HG03175 (cell line): ENCODE measurements at regions not wholly inside any gene's neighbourhood (a gene's known extent, or its start where the extent isn't known, plus 50 kb on each side); places are given as distances from the start of the nearest gene placed in this dataset.

ENCODE experiments used
- ATAC-seq: cut with Tn5 transposase; IDR thresholded peaks from one replicate; pipeline ENCODE4 v1.9.1; 2021; ENCODE audit warnings: mild to moderate bottlenecking, moderate library complexity; ENCODE audit not compliant: unreplicated experiment

DNA sequence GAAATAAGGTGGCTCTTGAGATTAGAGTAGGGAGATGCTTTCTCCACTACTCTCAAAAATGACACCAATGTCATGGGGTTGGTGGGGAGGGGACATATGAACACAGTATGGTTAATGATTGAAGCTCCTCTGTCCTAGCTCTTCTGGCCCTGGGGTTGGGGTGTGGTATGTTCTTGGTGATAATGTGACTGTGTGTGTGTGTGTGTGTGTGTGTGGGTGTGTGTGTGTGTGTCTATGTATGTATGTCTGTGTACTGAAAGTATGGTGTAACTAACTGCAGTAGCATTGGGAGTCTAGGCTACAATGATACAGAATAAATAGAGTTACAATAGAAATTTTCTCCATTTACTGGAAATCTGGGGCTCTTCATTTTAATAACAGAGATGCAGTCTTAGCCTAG, 121.0 kb upstream of the CD180 start:
- no peak for ATAC-seq

DNA sequence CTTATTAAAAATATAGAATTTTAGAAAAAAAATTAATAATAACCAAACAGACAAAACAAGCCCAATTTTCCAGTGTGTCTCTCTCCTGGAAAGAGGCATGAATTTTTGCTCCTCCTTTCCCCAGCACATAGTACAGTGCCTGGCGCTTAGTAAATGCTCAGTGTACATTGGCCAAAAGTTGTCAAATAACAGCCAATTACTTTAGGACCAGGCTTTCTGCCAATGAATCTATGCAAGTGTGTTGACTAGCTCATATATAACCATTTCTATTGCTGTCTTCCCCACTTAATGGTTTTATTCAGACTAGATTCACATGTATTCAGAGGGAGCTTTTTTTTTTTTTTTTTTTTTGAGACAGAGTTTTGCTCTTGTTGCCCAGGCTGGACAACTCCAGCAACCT, 120.1 kb upstream of the CD180 start:
- ATAC-seq, result no peak

DNA sequence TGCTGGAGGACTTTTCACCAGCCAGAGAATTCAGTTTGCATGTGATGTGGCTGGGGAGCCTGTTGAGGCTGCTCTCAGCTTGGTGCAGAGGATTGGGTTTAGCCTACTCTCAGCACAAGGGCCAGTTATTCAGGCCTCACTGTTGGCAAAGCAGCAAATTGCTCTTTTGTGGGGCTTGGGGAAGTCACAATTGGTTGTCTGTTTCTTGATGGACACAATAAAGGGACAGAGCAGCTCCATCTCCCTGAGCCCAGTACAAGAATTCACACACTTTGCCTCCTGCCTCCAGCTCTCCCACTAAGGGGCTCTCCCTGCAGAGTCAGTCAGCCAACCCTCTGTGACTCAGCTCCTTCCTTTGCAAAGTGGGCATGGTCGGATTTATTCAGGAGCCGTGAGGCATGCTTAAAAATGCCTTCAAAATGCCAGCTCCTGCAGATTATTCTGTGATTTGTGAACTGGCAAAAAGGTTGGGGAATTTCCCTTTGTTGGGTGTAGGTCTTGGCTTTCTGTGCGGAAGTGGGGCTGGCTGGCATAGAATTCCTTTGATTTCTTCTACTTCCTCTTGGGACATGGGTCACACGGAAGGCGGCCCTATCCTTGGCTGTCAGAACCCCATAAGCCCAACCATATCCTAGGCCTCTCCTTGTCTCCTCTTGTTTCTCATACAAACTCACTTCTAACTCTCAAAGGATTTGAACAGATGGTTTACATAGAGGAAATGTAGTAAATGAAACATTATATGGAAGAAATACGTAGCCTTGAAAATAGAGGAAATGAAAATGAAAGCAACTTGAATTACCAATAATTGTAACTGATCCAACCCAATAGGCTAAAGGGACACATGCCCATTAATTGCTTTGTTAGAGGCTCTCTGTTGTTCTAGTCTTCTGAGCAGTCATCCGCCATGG, 118.7 kb upstream of the CD180 start:
- ATAC-seq, result peak; percentile 67

DNA sequence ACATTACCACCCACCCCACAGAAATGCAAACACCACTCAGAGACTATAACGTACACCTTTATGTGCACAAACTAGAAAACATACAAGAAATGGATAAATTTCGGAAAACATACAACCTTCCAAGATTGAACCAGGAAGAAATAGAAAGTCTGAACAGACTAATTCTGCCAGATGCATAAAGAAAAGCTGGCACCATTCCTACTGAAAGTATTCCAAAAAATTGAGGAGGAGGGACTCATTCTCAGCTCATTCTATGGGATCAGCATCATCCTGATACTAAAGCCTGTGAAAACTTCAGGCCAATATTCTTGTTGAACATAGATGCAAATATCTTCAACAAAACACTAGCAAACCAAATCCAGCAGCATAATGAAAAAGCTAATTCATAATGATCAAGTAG, 115.1 kb upstream of the CD180 start:
- no peak for ATAC-seq

DNA sequence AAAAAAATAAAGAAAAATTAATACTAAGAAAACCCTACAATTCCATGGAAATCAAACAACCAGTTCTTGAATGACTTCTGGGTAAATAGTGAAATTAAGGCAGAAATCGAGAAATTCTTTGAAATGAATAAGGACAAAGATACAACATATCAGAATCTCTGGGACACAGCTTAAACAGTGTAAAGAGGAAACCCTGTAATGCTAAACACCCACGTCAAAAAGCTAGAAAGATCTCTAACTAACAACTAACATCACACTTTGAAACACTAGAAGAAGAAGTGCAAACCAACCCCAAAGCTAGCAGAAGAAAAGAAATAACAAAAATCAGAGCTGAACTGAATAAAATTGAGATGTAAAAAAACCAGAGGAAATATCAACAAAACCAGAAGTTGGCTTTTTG, 114.6 kb upstream of the CD180 start:
- ATAC-seq, result no peak

DNA sequence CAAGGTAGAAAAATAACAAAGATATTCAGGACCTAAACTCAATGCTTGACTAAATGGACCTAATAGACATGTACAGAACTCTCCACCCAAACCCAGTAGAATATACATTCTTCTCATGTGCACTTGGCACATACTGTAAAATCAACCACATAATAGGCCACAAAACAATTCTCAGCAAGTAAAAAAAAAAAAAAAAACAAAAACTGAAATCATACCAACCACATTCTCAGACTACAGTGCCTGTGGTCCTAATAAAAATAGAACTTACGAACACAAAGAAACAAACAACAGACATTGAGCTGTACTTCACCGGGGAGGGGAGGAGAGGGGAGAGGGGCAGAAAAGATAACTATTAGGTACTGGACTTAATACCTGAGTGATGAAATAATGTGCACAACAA, 114.1 kb upstream of the CD180 start:
- ATAC-seq, result no peak

DNA sequence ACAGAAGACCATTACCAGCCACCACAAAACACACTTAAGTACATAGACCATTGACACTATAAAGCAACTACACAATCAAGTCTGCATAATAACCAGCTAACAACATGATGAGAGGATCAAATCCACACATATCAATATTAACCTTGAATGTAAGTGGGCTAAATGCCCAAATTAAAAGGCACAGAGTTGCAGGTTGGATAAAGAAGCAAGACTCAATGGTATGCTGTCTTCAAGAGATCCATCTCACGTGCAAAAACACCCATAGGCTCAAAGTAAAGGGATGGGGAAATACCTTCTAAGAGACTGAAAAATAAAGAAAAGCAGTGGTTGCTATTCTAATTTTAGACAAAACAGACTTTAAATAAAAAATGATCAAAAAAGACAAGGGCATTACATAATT, 113.6 kb upstream of the CD180 start:
- no peak for ATAC-seq

DNA sequence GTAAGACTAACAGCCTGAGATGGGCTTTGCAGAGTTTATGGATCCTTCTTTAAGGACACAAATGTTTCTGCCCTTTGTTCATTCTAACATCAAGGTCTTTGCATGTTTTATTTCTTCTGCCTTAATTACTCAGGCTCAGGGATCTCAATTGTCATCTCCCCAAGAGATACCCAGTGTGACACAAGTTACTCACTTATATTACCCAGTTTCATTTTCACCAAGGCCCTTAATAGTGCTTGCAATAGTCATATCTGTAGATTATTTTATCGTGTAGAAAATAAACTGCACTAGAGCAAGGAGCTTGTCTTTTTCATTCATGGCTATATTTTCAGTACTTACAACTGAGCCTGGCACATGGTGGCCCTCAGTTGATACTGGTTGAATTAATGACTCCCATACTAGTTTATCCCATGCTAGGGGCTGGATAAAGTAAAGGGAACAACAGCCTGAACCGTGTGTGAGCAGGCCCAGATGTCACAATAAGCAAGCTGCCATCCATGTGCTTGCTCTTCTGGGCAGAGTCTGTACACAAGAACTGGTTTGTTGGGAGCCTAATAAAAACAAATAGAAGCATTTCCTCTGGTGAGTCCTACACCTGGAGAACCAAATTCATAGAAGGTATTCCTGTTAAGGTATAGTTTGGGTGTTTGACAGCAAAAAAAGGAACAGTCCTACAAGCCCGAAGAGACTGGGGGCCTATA, 112.5 kb upstream of the CD180 start:
- no peak for ATAC-seq

DNA sequence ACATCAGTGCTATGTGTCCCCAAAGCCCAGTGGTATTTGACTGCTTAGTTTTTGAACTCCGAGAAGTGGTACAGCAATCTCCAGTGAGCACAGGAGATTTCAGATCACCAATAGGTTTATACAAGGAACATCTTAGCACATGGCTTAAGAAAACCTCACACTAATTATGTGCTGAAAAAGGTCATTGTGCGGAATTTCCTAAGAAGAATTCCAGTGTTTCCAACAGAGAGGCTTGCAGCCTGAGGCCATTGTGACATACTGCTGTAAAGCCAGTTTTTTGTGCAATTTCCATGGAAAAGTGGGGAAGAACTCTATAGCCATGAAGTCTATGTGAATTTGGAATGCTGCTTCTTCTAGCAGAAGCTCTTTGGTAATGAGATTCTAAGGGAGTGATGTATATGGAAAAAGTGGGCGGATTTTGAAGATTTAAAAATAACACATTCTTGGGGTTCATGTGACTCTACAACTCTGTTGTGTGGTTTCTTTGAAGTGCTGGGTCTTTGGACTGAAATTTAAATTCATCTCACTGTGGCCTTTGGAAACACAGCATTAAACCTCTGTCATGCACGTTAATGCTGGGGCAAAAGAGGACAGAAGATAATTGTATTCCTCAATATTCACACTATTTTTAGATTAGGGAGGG, 110.5 kb upstream of the CD180 start:
- ATAC-seq, result no peak

DNA sequence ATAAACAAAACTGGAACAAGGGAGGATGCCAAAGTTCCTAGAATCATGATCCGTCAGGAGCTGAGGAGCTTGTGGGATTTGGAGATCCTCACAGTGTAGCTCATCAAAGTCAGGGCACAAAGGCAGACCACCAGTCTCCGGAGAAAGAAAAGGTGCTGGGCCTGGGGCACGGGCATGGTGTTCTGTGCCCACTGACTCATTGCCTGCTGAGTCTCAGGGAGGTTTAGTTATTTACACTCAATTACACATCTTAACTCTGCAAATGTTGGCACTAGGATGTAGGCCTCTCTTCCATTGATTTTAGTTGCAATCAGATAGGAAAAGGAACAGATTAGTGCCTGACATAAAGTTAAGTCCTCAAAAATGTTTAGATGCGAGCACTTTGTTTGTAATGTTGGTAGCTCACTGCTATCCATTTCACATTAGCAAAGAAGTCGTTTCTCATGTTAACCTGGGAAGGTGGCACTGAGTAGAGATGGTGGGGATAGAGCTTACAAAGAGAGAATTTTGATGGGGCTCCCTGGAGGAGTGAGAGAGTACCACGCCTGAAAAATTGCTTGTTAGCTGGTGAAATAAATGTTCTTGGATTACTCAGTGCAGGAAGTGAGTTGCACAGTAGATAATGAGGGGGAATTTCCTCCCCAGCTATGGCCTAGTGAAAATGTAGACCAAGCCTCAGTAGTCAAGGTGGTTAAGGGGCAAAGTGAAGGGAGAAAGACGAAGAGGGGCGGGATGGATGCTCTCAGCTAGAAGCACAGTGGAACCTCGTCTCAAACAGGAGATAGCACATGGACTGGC, 109.5 kb upstream of the CD180 start:
- ATAC-seq, result no peak

DNA sequence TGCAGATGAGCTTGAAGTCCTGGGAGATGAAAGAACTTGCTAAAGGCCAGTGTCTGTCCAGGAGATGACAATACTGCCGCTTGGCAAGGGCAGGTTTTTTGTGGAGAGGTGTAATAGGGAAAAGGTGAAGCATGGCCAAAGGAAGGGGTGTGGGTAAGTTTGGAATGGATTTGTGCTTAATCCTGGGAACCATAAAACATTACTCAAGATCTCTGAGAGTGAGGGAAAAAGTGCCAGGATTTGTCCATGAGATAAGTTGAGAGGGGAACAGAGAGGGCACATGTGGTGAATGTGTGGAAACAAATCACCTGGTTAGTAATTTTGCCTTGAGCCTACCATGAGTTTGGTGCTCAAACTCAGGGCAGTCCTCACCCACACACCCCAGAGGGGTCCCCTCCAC, 108.8 kb upstream of the CD180 start:
- ATAC-seq, result no peak

DNA sequence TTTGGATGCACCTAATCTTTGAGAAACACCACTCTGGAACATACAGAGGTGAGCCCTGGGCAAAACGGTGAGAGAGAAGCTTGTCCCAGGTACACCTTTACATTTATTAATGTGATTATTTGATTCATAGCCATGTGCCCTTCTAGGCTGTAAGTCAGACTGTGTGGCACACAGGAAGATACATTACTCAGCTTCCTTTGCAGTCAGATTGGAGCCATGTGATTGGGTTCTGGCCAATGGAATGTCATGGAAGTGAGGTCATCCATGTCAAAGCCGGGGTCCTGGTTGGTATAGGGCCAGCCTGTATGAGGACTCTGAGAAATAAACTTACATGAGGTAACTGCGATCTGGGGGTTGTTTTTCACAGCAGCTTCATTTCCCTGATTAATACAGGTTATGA, 106.8 kb upstream of the CD180 start:
- ATAC-seq, result no peak

DNA sequence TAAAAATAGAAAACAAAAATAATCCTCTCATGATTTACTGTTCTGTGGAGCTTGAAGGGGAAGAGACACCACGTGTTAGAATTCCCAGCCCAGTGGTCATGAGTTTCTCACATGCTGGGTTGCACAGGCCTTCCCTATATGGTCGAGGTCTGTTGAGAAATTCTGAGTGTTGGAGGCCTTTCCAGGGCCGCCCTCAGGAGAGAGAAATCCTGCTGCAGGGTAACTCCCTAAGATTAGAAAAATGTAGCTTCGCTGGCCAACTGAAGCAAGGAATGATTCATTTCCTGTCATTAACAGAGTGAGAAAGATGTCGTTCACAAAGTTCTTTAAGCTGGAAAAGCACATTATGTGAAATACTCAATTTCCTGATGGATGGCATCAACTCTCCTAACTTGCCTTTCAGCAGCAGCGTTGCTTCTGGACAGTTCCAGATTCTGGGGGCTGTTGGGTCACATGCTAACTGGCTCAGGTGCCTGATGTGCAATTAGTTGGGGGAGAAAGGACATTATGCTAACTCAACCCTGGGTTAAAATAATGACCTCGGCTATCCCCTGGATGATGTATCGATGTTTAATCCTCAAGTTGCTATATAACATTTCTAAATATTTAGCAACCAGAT, 104.8 kb upstream of the CD180 start:
- no peak for ATAC-seq

DNA sequence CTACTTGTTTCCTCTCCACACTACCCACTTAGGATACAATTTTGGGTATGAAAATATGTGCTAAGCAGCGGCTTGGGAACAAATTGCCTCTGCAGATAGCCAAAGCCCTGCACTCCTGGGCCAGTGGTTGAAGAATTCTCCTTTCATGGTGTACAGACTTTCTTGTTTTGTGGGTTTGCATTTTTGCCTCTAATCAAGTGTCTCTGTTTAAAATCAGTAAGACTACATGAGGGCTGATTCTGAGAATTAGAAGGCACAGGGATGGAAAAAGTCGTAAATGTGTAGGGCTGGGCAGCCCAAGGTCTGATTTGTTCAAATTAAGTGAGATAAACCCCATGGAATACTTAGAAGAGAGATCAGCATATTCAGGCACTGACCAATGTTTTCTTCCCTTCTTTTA, 103.7 kb upstream of the CD180 start:
- no peak for ATAC-seq

DNA sequence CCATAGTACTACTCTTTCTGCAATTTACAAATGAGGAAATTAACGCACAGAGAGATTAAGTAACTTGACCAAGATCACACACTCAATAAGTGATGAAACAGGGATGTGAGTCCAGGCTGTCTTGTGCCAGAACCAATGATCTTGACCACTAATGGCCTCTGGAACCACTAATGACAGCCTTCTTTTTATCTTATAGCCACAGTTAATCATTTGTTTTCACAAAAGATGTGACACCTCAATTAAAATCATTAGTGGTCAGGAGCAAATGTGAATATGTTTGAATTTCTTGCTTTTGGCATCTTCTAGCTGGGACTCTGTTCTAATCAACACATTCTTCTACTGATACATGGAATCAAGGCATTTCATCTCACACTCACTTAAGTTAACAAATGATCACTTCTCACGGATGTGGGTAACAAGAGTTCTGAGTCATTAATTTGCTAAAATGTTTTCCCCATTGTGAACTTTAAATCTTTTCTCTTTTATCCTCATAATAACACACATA, 102.7 kb upstream of the CD180 start:
- ATAC-seq, result no peak

DNA sequence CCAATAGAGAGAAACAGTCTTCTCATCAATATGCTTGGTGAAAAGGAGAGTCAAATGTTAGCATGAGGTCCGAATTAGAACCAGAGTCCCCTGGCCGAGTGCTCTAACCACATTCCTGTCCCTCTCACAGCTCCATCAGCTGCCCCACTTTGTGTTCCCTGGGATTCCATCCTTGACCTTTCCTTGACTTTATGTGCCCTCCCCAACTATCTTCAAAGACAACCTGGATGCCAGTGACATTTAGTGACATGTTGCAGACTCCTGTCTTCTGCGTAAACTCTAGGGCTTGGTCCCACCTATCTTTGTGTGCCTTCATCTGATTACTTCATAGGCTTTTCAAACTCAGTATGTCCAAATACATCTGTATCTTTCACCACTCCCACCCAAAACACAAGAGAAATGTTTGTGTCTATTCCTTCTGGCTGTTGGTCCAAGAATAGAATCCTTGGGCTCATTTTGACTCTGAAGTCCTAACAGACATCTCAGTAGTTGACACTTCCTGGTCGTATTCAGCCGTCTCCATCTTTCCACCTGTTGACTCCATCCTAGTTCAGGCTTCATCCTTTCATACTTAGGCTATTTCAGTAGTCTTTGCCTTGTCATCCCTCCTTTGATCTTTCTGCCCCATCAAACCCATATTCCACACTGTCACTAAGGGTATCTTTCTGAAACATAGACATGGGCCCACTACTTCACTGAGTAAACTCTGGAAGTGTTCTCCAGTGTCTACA, 101.4 kb upstream of the CD180 start:
- no peak for ATAC-seq

DNA sequence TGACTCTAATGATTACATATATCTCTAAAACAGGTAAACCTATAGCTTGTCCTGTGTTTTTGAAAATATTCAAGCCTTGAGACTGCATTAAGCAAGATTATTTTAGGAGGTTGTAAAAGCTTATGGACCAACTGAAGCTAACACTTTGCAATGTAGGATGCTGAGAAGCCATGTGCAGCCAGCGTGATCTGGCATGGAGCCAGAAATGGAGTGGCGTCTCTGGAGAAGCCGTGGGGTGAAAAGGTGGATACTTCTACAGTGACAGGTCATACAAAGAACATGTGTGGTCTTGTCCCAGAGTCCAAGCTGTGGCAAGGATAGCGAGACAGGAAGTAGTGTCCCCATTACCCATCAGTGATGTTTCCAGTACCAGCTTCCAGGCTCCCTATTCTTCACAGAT, 100.8 kb upstream of the CD180 start:
- no peak for ATAC-seq

DNA sequence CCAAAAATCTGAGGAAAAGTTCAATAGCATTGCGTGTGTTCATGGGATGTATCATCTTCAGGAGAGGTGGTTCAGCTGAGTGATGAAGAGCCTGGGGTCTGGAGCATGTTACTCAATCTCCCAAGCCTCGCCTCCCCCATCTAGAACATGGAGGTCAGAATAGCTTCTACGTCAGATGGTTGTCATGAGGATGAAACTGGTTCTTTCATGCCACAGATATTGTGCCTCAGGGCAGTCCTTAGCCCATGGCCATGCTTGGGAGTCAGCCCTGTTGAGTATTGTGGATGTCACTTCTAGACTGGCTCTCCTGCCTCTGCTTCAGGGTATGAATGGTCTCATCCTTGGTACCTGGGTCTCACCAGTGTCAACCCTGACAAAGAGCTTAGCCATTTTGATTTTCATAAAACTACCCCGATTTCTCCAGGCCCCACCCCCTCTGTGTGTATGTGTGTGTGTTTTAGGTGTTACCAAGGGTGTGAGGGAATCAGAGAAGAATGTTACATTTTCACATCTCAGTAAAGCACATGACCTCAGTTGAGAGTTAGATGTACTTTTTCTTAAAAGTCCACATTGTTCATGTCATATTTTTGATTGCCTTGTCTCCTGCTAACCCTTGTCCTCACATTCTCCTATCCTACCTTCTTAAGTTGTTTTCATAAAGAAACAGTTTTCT, 97.8 kb upstream of the CD180 start:
- no peak for ATAC-seq

DNA sequence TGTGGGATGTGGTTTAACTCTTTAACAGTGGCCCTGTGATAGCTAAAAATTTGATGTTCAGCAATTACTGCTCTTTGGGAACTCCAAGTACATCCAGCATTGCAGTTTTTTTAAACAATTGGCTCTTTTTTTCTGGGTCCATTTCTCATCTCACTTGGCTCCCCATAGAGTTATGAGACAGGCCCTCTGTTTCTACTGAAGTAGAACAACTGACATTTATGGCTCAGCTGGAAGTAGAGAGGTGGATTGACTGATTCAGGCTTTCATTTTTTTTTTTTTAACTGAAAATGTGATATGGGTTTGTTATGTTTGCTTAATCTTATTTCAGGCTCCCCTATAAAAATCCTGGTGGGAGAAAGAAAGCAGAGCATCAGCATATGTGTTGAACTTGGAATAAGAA, 96.6 kb upstream of the CD180 start:
- ATAC-seq, result no peak
